NCI-H2196 (cell line): ENCODE measurements at regions not wholly inside any gene's neighbourhood (a gene's known extent, or its start where the extent isn't known, plus 50 kb on each side); places are given as distances from the start of the nearest gene placed in this dataset.
"Not testable (repeated sequence)": the region's sequence is repeated elsewhere in the genome, so short reads cannot be mapped to it uniquely, and the experiment has no call there.

Experiments
- DNase-seq: peaks from one replicate; lab custom pipeline; 2025; ENCODE audit not compliant: unreplicated experiment; lab: John Stamatoyannopoulos, UW

DNA sequence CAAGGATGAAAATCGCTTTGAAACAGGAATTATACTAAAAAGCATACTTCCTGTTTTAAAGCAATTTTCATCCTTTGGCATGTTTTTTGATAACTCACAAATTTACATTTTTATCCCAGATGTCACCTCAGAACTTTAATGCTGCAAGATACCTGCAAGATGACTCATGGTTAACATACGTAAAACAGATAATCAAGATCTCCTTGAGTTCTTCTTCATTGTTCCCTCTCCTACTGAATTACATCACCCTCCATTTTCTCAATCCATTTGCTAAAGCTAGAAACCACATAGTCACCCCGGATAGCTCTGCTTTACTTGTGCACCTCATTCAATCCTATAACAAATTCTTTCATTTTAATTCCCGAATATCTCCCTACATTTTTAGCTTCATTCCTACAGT, 1114.2 kb downstream of the PLA2G4A start:
- DNase-seq: no peak

DNA sequence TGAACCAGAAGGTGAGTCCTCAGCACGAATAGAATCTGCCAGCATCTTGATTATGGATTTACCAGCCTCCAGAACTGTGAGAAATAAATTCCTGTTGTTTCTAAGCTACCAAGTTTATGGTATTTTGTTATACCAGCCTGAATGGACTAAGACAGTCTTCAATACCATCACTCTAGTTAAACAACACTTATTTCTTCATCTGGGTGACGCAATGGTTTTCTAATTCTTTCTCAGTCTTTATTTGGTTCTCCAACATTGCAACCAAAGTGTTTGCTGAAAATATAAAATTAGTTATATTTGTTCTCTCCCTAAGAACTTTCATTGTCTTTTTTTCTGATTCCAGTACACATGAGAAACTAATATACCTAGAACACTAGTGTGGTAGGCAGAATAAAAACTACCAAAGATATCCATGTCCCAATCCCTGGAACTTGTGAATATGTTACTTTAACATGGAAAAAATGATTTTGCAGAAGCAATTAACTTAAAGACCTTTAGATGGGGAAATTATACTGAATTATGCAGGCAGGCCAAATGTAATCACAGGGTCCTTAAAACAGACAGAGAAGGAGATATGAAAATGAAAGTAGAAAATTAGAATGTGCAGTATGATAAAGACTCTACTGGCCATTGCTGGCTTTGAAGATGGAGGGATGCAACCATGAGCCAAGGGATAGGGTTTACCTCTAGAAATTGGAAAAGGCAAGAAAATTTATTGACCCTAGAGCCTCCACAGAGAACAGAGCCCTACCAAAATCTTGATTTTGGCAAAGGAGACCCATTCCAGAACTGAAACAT, 1115.1 kb downstream of the PLA2G4A start:
- no peak for DNase-seq

DNA sequence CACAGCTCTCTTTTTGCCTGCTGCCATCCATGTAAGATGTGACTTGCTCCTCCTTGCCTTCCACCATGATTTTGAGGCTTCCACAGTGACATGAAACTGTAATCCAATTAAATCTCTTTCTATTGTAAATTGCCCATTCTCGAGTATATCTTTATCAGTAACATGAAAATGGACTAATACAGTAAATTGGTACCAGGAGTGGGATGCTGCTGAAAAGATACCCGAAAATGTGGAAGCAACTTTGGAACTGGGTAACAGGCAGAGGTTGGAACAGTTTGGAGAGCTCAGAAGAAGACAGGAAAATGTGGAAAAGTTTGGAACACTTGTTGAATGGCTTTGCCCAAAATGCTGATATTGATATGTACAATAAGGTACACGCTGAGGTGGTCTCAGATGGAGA, 1117.9 kb downstream of the PLA2G4A start:
- DNase-seq: not testable (repeated sequence)

DNA sequence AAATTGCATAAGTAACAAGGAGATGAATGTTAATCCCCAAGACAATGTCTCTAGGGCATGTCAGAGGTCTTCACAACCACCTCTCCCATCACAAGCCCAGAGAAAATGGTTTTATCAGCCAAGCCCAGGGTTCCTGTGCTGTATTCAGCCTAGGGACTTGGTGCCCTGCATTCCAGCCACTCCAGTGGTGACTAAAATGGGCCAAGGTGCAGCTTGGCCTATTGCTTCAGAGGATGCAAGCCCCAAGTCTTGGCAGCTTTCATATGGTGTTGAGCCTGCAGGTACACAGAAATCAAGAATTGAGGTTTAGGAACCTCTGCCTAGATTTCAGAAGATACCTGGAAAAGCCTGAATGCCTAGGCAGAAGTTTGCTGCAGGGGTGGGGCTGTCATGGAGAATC, 1118.6 kb downstream of the PLA2G4A start:
- no peak for DNase-seq

DNA sequence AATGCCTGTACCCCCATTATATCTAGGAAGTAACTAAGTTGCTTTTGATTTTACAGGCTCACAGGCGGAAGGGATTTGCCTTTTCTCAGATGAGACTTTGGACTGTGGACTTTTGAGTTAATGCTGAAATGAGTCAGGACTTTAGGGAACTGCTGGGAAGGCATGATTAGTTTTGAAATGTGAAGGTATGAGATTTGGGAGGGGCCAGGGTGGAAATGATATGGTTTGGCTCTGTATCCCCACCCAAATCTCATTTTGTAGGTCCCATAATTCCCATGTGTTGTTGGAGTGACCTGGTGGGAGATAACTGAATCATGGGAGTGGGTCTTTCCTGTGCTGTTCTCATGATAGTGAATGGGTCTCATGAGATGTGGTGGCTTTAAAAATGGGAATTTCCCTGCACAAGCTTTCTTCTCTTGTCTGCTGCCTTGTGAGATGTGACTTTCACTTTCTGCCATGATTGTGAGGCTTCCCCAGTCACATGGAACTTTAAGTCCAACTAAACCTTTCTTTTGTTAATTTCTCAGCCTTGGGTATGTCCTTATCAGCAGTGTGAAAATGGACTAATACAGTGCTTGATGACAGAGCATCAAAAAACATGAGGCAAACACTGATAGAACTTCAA, 1119.5 kb downstream of the PLA2G4A start:
- DNase-seq: no peak

DNA sequence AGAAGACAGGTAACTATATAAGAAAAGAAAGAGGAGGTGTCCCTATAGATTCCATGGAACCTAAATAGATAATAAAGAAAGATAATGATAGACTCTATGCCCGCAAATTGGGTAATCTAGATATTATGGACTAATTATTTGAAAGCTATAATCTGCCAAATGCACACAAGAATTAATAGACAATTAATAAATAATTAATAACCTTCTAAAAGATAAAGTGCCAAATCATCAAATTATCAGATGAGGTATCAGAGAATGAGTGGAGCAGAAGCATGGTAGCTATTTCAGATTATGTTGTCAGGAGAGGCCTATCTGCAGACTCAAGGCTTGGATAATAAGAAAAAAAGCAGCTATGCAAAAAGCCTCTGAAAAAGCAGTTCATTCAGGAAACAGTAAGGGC, 1120.8 kb downstream of the PLA2G4A start:
- DNase-seq: no peak

DNA sequence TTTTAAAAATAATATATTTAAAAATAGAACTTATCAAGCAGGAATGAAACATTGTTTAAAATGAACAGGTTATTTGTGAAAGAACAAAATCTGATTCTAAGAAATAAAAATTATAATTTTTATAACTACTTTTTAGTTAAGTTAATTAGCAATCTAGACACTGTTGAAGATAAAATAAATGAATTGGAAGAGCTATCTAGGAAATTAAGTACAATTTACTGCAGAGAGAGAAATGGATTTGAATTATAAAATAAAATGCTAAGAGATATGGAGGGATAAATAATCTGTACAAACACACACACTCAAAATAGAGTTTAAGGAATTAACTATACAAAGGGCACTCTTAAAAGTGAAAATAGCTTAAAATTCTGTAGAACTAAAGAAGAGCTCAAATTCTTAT, 1123.1 kb downstream of the PLA2G4A start:
- no peak for DNase-seq

DNA sequence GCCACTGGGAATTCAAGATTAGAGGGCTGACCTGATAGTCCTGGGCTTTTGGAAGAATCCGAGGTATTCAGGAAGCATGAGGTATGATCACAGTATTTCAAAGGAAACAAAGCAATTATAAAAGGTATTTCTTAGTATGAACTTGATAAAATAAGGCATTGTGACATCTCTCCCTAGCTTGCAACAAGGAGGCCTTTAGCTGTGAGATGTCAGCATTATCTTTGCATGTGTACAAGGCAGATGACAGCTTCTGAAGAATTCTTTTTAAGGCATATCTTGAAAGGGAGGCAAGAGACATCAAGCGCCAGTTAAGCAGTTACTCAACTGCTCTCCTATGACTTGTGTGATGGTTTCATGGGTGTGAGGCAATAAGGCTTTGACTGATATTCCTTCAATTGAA, 1123.7 kb downstream of the PLA2G4A start:
- no peak for DNase-seq

DNA sequence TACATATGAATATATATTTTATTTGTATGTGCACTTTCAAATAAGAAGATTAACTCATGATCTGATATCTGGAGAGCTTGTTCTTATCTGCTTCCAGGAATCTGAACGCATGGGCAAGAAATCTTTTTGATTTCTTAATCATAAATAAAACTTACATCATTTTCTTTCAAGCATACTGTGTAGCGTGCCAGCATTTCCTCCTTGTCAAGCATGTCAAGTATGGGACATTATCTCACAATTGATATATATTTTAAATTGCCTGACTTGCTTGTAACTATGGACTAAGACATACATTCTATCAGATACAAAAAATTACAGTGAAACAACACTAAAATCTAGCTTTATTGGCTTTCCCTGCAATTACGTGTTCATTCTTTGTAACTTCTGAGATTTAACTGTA, 1128.2 kb downstream of the PLA2G4A start:
- DNase-seq: no peak

DNA sequence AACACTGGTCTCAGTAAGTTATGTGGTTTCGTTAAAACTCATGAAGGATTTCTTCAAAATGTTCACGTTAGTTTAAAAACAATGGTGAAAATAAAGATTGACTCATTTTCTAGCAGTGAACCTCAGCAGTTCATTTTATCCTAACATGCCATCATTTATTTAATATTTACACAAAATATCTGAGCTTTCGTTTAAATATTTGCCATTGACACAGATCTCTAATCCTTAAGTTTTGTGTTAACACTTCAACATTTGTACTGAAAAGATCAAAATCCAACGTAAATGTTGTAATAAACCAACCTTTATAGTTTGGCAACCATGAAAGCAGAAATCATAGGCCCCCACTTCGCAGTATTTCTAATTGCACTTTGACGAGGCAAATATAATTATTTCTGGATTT, 1129.5 kb downstream of the PLA2G4A start:
- DNase-seq: no peak

DNA sequence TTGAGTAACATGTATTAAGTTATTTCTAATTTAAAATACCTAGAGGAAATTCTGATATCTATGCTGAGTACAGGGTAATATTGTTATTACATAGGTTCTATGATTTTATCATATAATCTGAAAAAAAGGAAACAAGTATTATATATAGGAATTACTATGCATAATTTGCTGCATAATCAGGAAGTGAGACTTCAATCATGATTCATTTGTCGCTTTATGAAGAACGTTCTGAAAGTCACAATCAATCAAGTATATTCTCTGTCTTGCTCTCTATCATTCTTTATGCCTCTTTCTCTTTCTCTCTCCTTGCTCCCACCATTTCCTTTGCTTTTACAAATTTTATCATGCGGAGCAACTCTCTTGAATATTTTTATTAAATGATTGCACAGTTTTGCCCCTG, 1130.3 kb downstream of the PLA2G4A start:
- DNase-seq: no peak

DNA sequence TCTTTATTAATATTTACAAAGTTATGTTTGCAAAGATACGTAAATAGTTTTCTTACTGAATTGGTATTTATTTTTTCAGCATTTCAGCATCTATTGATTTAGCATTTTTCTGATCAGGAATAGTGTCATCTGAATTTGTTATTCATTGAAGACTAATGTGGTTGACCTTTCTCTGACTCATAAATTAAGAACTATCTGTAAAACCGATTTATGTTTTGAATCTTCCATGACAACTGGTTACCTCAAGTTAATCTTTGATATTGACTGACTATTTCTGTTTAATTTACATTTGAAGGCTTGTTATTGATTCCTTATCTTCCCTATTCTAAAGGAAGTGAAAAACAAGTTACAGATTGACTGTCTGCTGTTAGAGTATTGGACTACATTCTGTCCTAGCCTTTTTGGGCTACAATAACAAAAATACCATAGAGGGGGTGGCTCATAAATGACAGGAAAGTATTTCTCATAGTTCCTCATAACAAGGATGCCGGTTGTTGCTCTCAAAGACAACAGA, 1131.4 kb downstream of the PLA2G4A start:
- DNase-seq: no peak

DNA sequence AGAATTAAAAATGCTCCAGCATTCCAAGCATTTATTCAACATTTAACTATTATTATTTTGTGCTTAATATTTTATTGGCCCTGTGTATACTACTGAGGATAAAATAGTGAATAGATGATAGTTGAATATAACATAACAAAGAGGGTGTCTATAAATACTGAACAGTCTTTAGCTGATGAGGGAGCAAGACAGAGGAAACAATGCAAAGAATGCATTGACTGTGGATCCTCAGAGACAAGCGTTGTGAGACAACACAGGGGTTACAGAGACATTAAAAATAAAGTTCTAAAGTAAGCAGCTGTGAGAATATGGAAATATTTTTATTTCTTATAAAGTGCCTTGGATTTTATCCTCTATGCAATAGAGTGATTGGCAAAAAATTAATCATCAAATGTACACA, 1133.1 kb downstream of the PLA2G4A start:
- no peak for DNase-seq

DNA sequence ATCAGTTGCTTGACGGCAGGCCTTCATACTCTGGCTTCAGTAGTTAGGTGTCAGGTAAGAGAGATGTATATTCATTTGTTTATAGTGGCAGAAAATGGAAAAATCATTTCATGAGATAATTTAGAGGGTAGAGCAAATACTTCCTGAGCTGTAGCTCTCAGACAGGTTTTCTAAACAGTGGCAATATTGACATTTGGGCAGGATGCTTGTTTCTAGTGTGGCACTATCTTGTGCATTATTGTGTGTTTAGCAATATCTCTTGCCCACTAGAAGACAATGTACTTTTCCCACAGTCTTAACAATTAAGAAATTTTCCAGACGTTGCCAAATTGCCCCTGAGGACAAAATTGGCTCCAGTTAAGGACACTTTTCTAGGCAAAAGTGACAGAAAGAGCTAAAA, 1143.1 kb downstream of the PLA2G4A start:
- DNase-seq: no peak

DNA sequence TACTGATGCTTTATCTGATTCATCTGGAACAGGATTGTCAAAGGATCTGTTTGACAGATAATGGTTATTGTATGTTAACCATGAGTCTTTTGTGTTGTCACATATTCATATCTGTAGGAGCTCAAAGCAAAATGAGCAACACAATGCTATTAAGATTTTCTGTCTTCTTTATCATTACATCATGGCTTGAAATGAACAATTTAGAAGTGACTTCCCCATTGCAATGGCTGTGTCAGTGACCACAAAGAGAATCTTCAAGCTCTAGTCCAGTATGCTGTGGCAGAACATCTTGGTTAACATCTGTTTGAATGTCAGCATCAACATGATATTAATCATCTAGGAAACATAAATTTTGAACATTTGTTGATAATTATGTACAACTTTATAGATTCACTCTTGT, 1148.5 kb downstream of the PLA2G4A start:
- no peak for DNase-seq

DNA sequence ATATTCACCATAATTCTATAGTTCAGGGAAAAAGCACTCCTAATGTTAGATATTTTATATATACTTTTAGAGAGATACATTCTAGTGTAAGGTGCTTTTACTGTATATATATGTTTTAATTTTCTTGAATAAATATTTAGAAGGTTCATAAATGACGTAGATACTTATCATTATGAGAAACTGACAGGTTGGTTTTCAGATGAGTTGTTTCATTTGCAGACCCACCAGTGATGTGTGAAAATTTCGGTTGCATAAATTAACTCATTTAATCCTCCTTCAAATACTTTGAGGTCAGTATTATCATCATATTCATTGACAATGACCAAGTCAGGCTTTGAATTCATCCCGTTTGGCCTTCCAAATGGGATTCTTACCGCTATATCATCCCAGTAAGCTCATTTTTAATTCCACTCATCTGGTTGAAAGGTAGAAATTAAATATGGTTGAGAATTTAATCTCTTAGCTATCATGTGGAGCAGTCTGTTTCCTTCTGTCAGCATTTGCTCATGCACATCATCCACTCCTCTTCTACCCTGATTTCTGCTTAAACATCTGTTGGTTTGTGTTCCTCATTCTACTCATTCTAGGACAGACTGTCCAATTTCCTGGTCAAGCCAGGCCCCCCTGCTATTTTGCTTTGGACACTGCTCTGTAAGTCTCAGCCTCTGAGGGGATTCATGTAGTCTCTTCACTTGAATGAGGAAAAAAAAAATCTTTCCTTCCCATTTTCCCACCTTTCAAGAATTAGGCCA, 1156.6 kb downstream of the PLA2G4A start:
- DNase-seq: no peak

DNA sequence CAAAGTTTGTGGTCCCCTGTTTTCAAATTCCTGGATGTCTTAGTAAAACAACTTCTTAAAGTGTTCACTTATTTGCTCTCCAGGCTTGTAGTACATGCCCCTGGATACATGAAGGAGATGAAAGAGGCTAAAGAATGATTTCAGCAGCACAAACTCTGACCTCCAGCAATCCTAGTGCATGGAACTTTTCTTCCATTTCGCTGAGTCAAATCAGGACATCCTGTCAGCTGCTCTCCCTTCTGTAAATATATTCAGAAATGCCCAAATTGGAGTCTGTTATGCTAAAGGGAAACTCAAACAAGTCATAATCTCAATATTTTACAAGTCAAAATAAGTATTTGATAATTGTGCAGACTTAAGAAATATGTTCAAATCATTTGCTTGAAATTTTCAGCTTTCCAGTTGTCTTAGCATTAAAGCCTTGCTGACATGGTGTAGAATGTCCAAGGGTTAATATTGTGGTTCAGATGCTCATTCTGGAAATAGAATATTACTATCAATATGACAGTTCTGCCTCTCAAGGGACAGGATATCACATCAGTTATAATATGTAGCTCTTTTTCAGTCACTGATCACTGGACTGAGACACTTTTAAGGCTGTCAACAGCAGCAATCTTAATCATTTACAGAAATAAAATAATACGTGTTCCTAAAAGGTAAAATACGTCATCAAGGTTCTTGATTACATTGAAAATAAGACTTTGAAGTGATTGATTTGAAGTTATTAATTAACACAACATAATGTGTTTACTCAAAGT, 1157.3 kb downstream of the PLA2G4A start:
- DNase-seq: no peak

DNA sequence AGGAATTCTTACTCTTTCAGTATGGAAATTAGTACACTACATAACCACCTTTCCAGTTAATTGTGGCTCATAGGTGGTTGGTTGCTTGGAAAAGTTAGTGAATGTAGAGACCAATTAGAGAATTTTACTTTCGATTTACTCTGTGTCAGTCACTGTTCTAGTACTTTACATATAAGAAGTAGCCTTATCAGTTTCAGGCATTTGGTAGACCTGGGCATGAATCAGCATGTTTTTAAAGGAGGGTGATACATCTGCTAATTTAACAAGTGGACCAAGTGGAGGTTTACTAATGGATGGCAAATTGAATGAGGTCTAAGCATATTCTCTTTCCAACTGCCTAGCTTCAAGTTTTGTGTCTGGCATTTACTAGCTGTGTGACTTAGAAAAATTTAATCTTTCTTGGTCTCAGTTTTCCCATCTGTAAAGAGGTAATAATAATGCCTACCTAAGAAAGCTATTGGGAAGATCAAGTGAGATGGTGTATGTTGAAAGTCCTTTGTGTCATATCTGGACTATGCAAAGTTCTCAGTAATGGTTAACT, 1158.6 kb downstream of the PLA2G4A start:
- no peak for DNase-seq

DNA sequence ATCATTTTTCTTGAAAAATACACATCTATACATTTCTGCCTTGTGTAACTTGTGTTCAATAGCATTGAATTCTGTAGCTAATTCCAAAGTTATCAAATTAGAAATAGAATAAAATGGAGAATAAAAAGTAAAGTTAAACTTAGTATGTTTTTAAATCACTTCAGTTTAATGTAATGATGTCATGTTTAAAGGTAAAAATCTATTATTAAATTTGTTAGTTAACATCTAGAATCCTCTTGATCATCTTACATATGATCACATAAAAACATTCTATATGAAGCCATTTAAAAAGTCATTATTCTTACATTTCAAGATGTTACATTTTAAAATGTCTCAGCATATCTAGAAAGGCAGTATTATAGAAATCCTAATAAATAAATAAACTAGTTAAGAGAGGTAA, 1163.2 kb downstream of the PLA2G4A start:
- no peak for DNase-seq

DNA sequence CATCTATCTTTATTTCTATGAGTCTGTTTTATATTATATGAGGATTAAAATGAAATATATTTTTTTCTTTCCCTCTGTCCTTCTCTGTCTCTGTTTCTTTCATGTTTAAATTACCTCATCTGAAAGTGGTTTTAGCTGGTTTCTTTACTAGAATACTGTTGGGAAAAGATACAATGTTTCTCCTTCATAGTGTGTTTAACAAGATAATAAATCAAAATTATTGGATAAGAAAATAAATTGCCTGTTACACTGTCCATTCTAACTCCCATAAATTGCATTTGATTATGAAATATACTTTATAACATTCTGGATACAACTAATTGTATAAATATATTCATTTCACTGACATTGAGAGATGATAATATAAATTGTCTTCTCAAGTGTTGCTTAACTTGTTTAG, 1168.0 kb downstream of the PLA2G4A start:
- no peak for DNase-seq

DNA sequence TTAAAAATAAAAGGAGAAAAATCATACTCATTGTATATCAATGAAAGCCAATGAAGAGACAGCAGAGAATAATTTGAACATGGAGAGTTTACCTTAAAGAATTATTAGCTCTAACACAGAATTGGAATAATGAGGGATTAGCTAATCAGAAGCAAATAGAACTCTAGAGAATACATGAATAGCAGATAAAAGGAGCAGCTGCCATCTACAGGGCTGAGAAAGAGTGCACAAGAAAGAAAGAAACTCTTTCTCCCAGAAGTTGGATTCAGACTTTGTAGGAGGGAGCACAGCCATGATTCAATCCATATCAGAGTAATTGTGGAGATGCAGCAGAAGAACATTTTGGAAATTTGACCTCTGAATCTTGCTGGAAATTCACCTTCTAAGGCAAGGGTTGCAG, 1171.2 kb downstream of the PLA2G4A start:
- DNase-seq: no peak
